ENCODE measurements at regions not wholly inside any gene's neighbourhood (a gene's known extent, or its start where the extent isn't known, plus 50 kb on each side); places are given as distances from the start of the nearest gene placed in this dataset.

DNA sequence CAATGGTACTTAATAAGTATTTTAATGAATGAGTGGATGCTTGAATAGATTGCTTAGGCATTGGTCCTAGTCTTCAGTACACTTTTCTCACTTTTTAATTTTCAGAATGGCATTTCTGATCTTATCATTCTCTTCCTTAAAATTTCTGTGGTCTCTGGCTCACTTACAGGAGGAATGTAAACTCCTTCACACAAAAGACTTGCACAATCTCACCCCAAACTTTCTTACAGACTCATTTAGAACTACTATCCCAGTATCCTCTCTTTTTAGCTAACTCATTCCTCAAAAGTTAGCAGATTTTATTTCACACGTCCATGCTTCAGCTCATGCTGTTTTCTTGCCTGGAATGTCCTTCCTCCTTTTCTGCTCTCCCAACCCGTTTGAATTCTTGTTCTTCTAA, 350.1 kb downstream of the GRXCR1 start:
- H3K9me3 Mint-ChIP-seq = peaks cover 42% of the 10 kb centered on the region
- no peaks in the 10 kb centered on the region for H3K4me1 Mint-ChIP-seq (ENCODE audit: low read depth)
- H3K4me3 Mint-ChIP-seq = no peak overlapping the region
- H3K27me3 Mint-ChIP-seq (ENCODE audit: insufficient read depth) = no peaks in the 10 kb centered on the region
- H3K27ac Mint-ChIP-seq = no peak overlapping the region
- no peak for DNase-seq
- H3K36me3 Mint-ChIP-seq (ENCODE audit: low read depth) = peaks cover 6% of the 10 kb centered on the region; the same call in 1 of the 2 replicates
- TF ChIP-seq, protein P1, sequence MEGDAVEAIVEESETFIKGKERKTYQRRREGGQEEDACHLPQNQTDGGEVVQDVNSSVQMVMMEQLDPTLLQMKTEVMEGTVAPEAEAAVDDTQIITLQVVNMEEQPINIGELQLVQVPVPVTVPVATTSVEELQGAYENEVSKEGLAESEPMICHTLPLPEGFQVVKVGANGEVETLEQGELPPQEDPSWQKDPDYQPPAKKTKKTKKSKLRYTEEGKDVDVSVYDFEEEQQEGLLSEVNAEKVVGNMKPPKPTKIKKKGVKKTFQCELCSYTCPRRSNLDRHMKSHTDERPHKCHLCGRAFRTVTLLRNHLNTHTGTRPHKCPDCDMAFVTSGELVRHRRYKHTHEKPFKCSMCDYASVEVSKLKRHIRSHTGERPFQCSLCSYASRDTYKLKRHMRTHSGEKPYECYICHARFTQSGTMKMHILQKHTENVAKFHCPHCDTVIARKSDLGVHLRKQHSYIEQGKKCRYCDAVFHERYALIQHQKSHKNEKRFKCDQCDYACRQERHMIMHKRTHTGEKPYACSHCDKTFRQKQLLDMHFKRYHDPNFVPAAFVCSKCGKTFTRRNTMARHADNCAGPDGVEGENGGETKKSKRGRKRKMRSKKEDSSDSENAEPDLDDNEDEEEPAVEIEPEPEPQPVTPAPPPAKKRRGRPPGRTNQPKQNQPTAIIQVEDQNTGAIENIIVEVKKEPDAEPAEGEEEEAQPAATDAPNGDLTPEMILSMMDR (IDR thresholded peaks at IDR 0.05) = no peak

DNA sequence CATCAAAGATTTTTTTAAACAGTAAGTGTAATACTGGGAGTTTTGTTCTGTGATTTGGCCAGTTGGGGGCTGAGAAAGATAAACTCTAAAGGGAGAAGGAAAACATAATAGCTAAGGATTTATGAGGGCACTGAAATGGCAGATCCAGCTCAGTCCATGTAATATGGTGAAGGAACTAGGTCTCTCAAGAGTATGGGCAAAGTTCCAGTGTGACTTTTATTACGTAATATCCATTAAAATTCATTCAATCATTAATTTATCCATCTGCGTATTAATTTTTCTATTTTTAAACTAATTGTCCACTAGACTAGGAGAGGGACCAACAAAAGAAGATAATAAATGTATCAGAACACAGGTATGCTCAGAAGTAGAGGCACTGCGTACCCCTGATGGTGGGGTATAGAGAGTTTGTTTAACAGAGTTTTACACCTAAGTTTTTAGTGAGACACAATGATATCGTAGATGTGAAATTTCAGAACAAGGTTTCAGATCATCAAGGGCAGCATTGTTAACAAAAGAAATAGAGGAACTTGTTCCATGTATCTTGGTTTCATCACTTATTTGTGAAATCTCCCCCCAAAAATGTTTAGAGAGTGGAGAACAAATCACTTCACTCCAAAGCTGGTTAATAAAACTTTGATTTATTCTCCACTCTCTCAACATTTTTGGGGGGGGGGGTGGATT, 351.1 kb downstream of the GRXCR1 start:
- peaks cover 6% of the 10 kb centered on the region; the same call in 1 of the 2 replicates for H3K36me3 Mint-ChIP-seq (ENCODE audit: low read depth)
- peaks cover 49% of the 10 kb centered on the region for H3K9me3 Mint-ChIP-seq
- no peak for DNase-seq
- H3K27ac Mint-ChIP-seq = no peak overlapping the region
- TF ChIP-seq, protein P1 (IDR thresholded peaks at IDR 0.05) = no peak
- H3K27me3 Mint-ChIP-seq (ENCODE audit: insufficient read depth) = no peaks in the 10 kb centered on the region
- H3K4me3 Mint-ChIP-seq = no peak overlapping the region
- H3K4me1 Mint-ChIP-seq (ENCODE audit: low read depth) = no peaks in the 10 kb centered on the region

DNA sequence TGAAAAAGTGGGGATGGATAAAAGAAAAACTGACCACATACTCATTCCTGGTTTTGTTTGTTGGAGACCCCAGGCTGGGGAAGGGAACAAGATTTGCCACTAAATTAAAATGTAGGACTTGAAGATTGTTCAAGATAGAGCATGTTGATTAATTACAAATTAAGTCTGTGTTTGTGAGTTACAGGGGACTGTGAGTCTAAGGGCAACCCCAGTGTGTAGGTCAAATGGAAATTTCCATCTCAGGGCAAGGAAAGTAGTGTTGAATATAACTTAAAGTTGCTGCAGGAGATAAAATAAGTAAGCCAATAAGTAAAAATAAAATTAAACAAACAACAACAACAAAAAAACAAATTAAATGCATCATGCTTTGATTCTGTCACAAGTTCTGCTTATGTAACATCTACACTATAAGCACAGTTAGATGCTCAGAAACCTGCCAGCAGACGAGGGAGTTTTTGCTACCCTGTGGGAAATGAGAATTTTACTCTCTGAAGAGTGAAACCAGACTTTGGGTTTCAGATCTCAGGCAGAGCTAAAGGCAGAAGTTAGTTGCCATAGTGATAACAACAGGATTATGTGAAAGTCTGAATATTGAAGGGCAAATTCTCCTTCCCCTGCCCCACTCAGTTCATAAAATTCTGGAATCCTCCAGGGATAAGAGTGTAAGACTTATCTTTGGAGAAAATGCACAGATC, 352.3 kb downstream of the GRXCR1 start:
- Mint-ChIP-seq H3K27ac (no peak overlapping the region), H3K36me3 (ENCODE audit: low read depth) (peaks cover 6% of the 10 kb centered on the region; the same call in 1 of the 2 replicates), H3K9me3 (peaks cover 55% of the 10 kb centered on the region), H3K4me1 (ENCODE audit: low read depth) (no peaks in the 10 kb centered on the region), H3K4me3 (no peak overlapping the region), H3K27me3 (ENCODE audit: insufficient read depth) (no peaks in the 10 kb centered on the region)
- DNase-seq = no peak
- TF ChIP-seq, protein P1 (IDR thresholded peaks at IDR 0.05) = no peak

DNA sequence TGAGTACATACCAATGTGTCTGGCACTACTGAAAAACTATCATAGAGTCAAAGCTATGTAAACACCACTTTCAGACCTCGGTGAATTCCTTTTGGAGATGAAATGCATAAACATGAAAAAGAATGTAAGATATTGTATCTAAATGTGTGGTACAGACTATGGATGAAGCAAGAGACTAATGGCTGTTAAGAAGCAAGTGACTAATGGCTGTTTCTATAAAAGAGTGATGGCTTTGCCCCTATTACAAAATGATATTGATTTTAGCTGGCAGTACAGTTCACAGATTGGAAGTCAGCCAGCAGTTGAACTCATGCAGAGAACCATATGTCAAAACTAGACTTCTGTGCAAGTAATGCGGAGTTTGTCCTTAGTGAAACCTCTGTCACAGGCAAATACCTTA, 359.3 kb downstream of the GRXCR1 start:
- peaks cover 56% of the 10 kb centered on the region for H3K9me3 Mint-ChIP-seq
- H3K36me3 Mint-ChIP-seq (ENCODE audit: low read depth) = no peaks in the 10 kb centered on the region
- TF ChIP-seq, protein P1 (IDR thresholded peaks at IDR 0.05) = no peak
- no peaks in the 10 kb centered on the region for H3K27me3 Mint-ChIP-seq (ENCODE audit: insufficient read depth)
- no peak for DNase-seq
- H3K4me3 Mint-ChIP-seq = no peak overlapping the region
- H3K27ac Mint-ChIP-seq = no peak overlapping the region
- H3K4me1 Mint-ChIP-seq (ENCODE audit: low read depth) = no peaks in the 10 kb centered on the region

DNA sequence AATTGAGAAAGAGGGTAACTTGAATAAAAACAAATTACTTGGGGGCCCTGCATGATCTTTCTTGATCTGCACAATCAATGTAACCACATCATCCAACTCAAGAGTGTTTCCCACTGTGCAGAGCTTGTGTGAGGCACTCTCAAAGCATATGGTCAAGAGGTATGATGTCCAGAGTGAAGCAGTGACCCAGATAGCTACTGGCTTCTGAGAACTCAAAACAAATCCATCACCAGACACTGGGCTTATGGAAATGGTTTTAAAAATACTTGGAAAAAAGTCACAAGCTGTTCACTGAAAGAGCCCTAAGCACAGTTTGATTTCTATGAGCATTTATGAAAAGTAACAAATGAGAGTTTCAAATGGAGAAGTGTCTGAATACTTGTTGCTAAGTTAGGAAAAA, 361.0 kb downstream of the GRXCR1 start:
- no peaks in the 10 kb centered on the region for H3K4me1 Mint-ChIP-seq (ENCODE audit: low read depth)
- TF ChIP-seq, protein P1 (IDR thresholded peaks at IDR 0.05) = no peak
- H3K9me3 Mint-ChIP-seq = peaks cover 44% of the 10 kb centered on the region
- no peaks in the 10 kb centered on the region for H3K27me3 Mint-ChIP-seq (ENCODE audit: insufficient read depth)
- DNase-seq = no peak
- H3K27ac Mint-ChIP-seq = no peak overlapping the region
- no peaks in the 10 kb centered on the region for H3K36me3 Mint-ChIP-seq (ENCODE audit: low read depth)
- H3K4me3 Mint-ChIP-seq = no peak overlapping the region

Data from HFFc6 (cell line).